NCI-H82 treated with DMSO at 0.1 percent for 48 hours (cell line): ENCODE measurements at regions not wholly inside any gene's neighbourhood (a gene's known extent, or its start where the extent isn't known, plus 50 kb on each side); places are given as distances from the start of the nearest gene placed in this dataset.

Experiments used
- DNase-seq: peaks from one replicate; lab custom pipeline; 2025; ENCODE audit not compliant: unreplicated experiment; lab: John Stamatoyannopoulos, UW

DNA sequence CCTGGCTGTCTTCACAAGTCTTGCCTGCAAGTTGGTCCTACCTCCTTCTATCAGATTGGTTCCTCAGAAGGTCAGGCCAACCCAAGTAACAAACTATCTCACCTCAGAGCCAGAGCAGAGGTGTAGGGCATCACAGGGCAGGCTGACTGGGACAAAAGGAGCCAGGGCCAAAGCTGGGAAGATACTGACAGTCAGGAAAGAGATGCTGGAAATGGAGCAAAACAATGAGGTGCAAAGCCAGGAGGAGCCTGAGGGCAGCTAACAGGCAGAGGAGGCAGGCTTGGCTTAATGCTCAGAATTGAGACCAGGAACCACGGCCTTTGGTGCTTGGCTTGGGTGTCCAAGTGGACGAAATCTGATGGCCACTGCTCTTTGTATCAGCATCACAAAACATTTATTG, 68.4 kb upstream of the PNMA1 start:
- no peak for DNase-seq

DNA sequence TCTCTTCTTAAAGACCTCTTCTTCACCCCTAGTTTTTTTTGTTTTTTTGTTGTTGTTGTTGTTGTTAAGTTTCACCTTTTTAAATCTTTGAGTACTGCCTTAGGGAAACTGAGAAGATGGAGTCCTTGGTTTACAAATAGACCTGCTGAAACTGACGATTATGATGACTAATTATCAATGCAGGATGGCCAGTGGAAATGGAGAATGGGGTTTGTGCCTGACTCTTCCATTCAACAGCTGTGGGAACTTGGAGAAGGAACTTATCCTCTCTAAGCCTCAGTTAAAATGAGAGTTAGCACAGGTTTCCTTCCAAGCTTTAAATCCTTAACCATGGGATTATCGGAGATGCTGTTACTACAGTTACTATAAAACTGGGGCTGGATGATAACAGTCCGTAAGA, 66.7 kb upstream of the PNMA1 start:
- peak; percentile 87 for DNase-seq

DNA sequence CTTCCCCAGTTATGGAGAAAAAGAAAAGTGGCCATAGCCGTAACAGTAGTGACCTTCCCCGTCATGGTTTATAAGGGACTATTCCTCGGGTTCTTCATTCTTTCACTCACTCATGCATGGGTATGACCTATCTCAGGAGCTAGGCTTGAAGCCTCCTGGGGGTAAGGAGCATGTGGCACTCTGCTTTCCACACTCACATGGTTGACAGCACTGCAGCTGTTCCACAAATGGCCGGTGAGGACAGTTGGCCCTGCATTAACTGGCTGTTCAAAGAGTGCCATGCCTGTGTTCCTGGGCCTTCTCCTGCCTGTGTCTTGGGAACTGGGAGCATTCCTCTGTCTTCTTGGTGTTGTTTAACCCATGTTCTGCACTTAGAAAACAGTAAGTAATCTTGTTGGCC, 66.2 kb upstream of the PNMA1 start:
- no peak for DNase-seq

DNA sequence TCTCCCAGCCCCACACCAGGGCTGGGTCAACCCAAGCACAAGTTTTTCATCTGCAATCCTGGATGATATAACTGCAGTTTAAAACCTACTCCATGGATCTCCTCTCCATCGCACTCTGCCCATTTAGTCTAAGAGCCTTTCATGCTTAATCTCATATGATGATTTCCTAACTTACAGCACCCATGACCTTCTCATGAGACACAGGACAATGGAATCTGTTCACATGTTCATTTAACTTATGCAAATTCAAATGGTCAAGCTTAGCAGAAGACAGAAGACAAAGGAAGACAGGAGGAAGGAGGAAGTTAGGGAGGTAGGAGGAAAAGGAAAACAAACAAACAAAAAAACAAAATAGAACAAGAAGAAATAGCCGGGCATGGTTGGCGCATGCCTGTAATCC, 64.6 kb upstream of the PNMA1 start:
- no peak for DNase-seq

DNA sequence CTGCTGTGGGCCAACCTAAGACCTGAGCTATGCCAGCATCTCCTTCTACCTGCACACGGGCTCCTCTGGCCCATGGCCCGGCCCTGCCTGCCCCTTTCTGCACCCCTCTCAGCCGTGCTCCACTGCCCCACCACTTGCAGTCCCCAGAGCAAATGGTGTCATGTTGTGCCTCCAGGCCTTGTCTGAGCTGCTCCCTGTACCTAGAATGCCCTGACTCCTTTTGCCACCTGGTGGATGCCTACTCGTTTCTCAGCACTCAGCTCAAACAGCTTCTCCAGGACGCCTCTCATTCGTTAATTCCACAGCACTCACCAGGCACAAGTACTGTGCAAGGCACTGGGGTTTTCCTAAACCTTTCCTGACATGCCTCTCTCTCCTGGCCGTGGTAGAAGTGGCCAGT, 63.2 kb upstream of the PNMA1 start:
- no peak for DNase-seq

DNA sequence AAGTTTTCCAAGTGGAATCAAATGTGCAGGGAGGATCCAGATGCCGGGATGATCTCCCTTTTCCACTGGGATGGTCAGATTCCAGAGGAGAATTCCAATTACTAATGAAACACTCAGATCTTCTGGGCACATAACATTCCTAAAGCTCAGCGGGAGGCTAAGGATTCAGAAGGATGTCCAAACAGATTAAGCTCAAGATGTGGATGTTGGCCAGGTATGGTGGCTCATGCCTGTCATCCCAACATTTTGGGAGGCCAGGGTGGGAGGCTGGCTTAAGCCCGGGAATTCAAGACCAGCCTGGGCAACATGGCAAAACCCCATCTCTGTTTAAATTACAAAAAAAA, 62.0 kb upstream of the PNMA1 start:
- no peak for DNase-seq

DNA sequence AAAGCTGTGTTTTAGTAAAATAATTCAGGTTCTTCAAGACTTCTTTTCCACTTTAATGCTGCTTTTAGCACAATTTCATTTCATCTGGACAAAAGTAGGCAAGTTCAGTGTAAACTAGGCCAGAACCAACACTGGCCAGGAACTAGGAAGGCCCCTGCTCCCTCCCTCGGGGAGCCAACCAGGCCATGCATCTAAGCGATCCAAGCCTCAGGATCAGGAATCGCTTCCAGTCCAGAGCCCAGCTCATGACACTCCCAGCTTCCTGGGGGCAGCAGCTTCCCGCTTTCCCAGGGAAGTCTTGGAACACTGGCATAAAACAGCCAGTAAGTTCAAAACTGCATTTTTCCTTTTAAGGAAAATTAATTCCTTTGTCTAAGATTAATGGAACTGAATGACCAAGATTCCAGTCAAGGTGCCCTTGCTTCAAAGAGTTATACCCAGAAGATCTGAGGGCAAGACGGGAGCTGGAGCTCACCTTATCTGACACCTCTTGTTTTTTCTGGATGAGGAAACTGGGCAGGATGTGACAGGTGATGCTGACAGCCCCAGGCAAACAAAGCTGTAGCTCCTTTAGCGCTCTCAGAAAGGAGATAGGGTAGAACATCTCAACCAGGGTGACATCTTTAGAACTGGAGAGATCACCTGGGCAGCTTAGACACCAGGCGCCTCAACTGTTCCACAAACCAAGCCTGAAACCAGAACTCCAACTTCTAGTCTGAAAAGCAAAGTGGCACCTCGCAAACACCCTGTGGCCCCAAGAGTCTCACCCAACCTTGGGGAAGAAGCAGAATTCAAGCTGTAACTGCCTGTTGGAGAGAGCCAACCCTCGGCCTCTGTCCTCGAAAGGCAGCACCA, 61.4 kb upstream of the PNMA1 start:
- DNase-seq, result no peak

DNA sequence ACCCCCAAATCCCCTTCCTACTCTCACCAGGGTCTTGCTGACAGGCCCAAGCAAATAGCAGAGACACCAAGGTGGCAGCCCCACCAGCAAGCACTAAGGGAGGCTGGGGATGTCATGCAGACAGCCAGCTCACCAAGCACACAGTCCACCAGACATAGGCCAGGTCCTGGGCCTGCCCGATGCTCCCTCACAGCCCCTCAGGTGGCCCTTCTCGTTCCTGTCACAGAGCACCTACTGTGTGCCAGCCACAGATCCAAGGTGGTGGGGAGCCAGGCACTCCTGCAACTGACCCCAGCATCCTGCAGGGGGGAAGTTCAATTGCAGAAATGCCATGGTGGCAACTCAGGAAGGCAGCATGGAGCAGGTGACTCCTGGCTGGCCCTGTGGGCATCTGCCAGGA, 60.5 kb upstream of the PNMA1 start:
- DNase-seq, result no peak

DNA sequence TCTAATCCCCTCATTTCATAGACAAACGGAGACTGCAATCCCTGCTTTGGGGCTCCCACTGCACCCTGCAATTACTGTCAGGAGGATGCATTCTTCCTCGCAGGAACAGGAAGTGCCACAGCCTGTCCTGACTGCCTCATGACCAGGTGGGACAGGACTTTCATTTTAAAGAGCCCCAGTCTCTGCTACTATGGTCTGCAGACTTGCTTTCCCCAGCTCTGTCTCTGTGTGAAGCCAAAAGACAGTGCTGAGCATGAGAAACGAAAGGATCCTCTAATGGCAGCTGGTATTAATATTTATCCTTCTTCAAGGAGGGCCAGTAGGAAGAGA, 60.0 kb upstream of the PNMA1 start:
- no peak for DNase-seq

DNA sequence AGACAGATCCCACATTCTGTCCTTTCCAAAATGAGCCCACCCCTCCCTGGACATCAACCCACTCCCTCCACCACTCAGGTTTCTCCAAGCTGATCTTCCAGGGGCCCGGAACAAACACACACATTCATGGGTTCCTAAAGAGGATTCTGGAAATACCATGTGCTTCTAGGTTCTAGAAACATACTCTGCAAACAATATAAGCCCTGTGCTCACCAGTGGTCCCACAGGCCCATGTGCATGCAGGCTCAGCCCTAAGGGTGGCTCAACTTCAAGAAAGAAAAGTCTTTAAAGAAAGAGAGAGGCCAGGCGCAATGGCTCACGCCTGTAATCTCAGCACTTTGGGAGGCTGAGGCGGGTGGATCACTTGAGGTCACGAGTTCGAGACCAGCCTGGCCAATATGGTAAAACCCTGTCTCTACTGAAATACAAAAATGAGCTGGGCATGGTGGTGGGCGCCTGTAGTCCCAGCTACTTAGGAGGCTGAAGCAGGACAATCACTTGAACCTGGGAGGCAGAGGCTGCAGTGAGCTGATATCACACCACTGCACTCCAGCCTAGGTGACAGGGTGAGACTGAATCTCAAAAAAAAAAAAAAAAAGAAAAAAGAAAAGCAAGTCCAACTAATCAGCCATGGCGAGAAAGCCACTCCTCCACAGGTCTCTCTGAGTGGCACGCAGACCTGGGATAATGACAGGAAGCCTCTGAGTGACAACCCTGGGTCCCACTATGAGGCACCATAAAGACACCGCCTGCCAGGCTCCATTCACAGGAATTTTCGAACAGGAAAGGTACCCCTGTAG, 59.5 kb upstream of the PNMA1 start:
- no peak for DNase-seq

DNA sequence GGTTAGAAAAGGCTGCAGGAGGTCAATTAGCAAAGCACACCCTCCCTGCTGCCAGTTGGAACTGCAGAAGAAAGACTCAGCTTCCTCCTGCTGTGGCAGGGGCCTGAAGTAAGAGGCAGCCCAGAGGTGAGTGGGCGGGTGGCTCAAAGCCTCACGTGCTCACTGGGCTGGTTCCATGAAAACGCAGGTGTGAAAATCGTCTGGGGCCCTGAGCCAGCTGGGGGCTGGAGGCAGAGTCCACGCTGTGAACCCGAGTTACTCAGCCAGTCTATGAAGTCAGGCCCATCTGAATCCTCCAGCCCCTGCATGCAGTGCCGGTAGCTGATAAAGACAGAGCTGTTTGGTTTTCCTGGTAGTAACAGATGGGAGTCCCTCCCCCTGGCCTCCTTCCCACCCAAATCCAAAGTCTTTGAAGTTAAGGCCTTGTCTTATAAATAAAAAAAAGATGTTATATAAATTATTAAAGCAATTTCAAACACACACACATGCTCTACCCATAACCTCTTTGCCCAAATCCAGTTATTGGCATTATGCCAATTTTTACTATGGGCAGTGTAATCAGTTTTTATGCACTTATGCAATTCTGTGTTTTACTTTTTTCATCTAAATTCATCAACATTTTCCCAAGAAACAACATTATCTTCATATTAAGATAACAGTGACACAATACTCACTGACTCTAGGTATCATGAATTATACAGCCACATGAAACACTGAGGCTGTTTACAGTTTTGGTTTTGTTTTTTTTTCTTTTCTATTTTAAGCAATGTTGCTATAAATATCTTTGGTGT, 57.9 kb upstream of the PNMA1 start:
- peak; percentile 24 for DNase-seq

DNA sequence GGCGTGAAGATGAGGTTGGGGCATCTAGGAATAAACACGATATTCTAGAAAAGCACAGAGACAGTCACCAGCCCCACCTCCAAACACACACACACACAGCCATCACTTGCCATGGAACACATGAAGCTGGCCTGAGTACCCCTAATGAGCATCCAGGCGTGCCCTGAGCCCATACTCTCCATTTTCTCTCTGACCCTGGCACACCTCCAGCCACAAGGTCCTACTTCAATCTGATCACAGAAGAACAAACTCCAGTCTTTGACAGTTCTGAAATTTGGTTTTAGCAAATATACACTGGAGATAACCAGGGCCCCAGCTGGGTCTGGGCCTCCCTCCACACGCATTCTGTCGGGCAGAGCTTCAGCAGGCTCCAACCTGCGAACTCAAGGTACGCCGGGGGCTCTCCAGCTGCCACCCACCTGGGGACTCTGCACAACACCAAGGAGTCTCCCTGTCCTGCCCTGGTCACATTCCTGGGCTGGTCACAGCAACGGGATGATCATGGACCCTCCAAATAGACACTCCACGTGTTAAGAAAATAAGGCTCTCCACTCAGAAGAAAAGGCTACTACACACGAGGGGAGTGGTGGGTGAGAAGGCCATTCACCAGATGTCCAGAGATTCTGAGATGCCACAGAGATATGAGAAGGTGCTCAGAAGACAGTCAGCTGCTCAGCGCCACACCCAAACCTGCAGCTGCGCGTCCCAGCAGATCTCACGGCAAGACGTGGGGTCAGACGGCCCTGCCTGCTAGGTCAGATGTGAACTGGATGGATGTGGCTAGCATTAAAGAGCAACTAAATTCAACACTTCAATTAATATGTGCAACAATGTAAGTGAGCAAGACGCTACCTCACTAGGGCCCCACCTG, 57.0 kb upstream of the PNMA1 start:
- DNase-seq, result no peak

DNA sequence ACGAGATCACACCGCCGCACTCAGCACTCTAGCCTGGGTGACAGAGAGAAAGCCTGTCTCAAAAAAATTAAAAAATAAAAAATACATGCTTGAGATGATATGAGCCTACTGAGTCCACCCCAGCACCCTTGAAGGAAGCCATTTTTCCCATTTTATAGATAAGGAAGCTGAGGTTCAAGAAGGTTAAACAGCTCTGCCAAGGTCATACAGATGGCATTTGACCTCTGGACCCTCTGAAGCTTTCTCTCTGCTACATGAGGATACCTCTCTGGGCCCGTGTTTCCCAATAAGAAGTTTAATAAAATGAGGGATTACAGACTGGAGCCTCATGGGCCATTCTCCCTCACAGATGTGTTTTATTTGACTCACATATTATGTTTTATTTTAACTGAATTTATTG, 53.9 kb upstream of the PNMA1 start:
- DNase-seq, result no peak

DNA sequence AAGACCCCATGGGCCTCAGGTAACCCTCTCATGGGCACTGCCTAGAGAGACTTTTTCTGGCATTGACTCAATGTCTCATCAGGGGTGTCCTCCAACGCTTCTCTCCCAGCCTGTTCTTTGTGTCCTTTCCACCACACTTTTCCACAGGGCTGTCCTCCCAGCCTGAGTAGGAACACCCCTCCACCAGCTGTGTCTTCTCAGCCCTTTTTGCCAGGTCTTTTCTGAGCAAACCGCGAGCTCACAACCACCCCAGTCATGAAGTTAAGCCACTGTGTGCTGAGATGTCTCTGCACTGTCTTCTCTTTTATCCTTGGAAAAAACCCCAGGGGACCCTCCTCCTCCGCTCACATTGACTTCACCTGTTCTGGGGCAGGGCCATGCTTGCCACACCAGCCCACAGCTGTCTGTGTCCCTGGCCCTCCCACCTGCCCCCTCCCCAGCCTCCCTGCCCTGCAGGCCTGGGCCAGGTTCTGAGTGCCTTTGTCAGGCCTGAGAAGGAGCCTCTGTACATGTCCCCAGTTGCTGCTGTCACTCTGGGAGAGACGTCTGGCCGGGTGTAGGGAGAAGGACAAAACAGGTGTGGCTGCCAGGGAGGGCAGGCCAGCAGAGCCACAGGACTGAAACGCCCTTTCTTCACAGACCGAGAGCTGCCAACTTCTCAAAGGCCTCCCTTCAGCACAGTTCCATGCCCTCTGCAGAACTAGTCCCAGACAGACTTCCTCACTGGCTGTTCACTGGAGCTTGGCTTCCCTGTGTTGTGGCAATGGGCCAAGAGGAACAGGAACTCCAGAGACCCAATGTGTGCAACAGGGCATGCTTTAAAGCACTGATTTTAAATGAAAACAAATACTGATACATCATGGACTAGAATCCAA, 50.5 kb upstream of the PNMA1 start:
- no peak for DNase-seq
